AG04449 (cell line): ENCODE measurements at regions not wholly inside any gene's neighbourhood (a gene's known extent, or its start where the extent isn't known, plus 50 kb on each side); places are given as distances from the start of the nearest gene placed in this dataset.

Source experiments
- CTCF ChIA-PET: fragments of 350-600 bp; formaldehyde crosslinking; extraction: SDS; loops from one replicate; lab custom pipeline; 2021; ENCODE audit warnings: antibody characterized with exemption; lab: Yijun Ruan, JAX
- POLR2A ChIA-PET: fragments of 400-600, 350-600 bp; formaldehyde crosslinking; extraction: SDS; loops from one replicate; lab custom pipeline; 2020; ENCODE audit warnings: antibody characterized with exemption, inconsistent platforms; lab: Yijun Ruan, JAX
- DNase-seq: peaks from one replicate; pipeline ENCODE4 v3.0.0-alpha.2; 2010; ENCODE audit warnings: low read depth, low spot score
- H3K4me3 ChIP-seq: 2 replicates; pipeline ENCODE4 v1.5.1; 2011; ENCODE audit warnings: low read depth, mild to moderate bottlenecking, control low read depth, low read length
- CTCF ChIP-seq: IDR thresholded peaks from one replicate; pipeline ENCODE4 v1.5.1; 2011; ENCODE audit warnings: mild to moderate bottlenecking, moderate library complexity, low read length, control low read depth, inconsistent platforms; ENCODE audit not compliant: insufficient read depth; ENCODE audit errors: missing control alignments

- ChIA-PET CTCF (interaction anchor here (0.8 to 0.9 kb wide), 2 partner anchors 72 to 87 kb away, joined by 3 read pairs; partner anchors contain the start of gene FHL2), POLR2A (no interaction called here)
- H3K4me3 ChIP-seq = no peak overlapping the region
- no peak for TF ChIP-seq CTCF
- no peak for DNase-seq
These were observed 72.1 kb upstream of the FHL2 start for GRCh38 chr2:105470979-105471378.

- ChIA-PET POLR2A (no interaction called here), CTCF (no interaction called here)
- H3K4me3 ChIP-seq = no peak overlapping the region
- DNase-seq = no peak
- TF ChIP-seq CTCF = no peak
These were observed 70.9 kb upstream of the FHL2 start for GRCh38 chr2:105469781-105470180.

DNA sequence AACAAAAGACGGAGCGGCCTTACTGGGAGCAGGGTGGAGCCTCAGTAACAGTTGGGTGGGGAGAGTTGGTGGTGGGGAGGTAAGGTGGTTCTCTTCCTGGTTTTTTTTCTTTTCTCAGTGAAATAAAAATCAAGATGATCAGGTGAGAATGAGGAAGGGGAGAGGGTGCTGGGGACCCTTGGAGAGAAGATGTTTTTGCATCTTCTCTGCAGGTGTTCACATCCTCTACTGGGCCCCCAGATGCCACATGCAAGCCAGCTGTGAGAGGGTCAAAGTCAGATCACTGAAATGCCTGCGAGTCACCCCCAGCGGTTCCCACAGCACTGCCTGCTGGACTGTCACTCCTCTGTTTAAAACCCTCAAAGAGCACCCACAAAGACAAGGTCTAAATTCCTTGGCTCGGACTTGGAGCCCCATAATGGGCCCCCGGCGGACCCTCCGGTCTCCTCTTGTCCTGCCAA lies 69.8 kb upstream of the FHL2 start:
- POLR2A ChIA-PET = no interaction called here
- no peak for DNase-seq
- CTCF ChIA-PET = no interaction called here
- H3K4me3 ChIP-seq = no peak overlapping the region
- no peak for TF ChIP-seq CTCF

DNA sequence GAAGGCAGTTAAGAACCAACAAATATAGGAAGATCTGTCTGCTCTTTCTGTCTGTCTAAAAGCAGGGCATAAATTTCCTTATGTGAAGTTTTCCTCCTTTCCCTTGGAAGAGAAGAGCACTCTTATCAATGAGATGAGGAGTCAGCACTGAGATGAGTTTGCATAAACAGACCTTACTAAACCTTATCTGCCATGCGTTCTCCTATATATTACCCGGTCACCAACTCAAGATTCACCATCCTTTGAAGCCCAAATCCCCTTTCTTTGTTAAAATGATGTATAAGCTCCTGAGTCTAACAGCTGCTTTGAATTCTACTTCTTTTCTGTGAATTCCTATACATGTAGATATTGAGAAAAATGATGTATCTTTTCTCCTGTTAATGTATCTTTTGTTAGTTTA lies 65.5 kb upstream of the FHL2 start:
- no peak for TF ChIP-seq CTCF
- CTCF ChIA-PET = interaction anchor here (1.0 kb wide), 2 partner anchors 9 to 10 kb away, joined by 3 read pairs; no protein-coding TSS in a partner anchor
- DNase-seq = no peak
- POLR2A ChIA-PET = no interaction called here
- H3K4me3 ChIP-seq = no peak overlapping the region

DNA sequence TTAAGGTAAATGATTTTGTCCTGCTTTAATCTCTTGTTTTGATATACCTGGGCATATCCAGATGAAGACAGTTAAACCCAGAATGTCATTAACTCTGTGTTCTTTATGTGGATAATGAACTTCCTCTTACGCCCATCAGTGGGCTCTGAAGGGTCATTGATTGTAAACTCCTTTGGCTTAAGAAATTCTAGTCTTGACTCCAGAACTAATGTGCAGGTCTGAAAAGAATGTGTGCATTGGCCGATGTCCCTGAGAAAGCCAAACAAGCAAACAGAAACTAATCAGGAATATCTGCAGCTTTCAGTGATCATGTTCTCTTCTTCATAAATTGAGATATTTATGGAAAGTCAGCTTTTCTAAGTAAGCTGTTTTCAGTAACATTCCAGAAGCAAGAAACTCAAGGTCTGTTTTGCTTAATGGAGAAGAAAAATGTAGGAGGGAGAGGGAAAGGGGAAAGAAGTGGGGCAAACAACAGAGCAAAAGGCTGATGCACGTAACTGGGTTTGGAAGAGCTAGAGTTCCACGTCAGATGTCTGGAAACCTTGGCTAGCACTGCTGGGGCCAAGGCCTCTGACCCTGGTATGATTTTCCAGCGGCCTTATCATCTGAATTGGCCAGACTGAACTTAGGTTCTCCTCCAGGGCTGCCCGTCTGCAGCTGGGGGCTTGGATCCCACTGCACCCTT lies 61.3 kb upstream of the FHL2 start:
- no peak for DNase-seq
- ChIA-PET POLR2A (no interaction called here), CTCF (interaction anchor here (1.1 to 1.9 kb wide), 2 partner anchors 18 to 58 kb away, joined by 3 to 4 read pairs; no protein-coding TSS in a partner anchor)
- no peak for TF ChIP-seq CTCF
- H3K4me3 ChIP-seq = no peak overlapping the region

DNA sequence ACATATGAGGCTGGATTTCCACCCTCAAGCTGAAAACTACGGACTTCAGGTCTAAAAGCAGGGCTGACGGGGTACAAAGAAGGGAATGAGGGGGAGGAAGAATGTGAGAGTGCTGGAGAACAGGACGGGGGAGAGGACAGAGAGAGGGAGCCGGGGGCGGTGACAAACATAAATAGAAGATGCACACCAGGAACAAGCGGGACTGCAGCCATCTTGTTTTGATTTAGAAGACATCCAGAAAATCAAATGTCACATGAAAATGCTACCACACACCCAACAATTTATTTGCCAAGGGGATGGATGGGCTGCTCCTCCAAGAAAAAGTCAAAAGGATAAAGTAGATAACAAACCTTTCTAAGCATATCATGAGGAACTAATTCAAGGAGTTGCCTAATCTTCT lies 59.2 kb upstream of the FHL2 start:
- ChIA-PET CTCF (interaction anchor here (2.9 kb wide), 1 partner anchor 61 kb away, joined by 11 read pairs; no protein-coding TSS in a partner anchor), POLR2A (no interaction called here)
- H3K4me3 ChIP-seq = no peak overlapping the region
- no peak for DNase-seq
- no peak for TF ChIP-seq CTCF
